ENCODE measurements at regions not wholly inside any gene's neighbourhood (a gene's known extent, or its start where the extent isn't known, plus 50 kb on each side); places are given as distances from the start of the nearest gene placed in this dataset.

DNA sequence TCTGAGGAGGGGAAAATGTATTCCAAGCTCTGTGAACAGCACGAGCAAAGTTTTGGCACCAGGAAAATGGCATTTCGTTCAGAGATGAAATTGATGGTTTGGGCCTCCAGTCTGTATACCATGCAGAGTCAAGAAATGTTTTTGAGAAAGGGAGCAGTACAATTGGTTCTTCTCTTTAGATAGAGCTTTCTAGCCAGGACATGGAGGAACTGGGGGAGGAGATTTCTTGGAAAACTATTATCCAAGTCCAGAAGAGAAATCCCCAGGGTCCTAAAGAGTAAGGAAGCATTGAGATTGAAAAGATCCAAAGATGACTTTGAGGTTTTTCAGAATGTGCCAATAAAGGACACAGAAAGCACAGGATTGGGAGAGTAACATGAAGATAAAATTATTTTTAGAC, 432.4 kb downstream of the TNS1 start:
- DNase-seq, result no peak

GRCh38 chr2:217568289-217568971, 434.4 kb downstream of the TNS1 start:
- DNase-seq, result peak; percentile 90

GRCh38 chr2:217563565-217563964, 439.2 kb downstream of the TNS1 start:
- no peak for DNase-seq

DNA sequence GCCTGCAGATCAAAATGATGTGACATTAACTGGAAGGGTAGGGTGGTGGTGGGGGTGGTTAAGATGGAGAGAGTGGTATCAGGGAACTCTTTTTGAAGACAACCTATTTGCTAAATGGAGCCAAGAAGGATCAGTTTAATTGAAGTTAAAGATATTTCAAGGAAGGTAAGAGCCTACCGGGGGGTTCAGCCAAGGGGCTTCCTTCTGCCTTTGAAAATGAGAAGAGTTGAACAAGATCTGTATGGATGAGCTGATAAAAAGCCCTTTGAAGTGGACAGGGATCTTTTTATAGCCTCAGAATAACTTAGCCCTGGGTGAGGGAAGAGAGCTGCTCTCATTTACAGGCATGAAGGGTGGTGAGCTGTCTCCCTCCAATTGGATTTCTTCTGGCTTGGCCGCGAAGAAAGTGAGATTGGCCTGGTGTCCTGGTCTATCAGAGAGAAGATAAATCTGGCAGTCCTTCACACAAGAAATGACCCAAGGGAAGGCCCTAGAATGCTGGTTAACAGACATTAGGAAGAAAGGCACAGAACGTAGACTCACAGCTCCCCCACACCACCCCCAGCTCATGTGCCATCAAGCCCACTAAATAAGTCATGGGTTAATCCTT, 439.8 kb downstream of the TNS1 start:
- no peak for DNase-seq

GRCh38 chr2:217559084-217559483, 443.7 kb downstream of the TNS1 start:
- no peak for DNase-seq

DNA sequence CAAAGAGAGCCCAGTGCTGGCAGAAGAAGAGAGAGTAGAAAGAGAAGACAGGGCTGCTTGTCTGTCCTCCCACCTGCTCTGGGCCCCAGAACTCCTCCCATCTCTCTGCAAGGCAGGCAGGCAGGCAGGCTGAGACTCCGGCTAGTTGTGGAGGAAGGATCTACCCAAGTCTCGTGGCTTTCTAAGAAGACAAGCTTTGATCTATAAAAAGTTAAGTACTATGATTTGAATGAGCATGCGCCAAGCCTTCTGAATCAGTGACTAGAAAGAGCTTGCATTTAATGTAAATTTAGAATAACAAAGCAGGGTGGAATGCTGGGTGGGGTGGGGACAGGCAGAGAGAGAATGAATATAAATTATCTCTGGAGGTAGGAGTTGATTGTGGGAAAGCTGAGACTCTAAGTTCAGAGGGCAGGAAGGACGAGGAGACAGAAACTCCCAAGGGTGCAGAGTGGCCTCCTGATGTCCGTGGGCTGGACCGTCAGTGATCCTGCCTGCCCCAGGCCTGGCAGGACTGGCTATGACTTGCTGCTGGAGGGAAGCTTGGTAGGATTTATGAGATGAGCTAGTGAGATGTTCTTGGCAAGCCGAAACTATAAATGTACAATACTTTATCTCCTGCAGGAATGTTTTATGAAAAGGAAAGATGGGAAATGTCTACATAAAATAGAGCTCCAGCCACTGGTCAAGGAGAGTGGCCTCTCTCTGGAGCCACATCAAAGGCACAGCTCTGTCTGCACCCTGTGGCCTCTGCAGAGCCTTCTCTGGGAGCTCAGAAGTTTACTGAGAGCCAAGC, 447.5 kb downstream of the TNS1 start:
- DNase-seq, result peak; percentile 40

DNA sequence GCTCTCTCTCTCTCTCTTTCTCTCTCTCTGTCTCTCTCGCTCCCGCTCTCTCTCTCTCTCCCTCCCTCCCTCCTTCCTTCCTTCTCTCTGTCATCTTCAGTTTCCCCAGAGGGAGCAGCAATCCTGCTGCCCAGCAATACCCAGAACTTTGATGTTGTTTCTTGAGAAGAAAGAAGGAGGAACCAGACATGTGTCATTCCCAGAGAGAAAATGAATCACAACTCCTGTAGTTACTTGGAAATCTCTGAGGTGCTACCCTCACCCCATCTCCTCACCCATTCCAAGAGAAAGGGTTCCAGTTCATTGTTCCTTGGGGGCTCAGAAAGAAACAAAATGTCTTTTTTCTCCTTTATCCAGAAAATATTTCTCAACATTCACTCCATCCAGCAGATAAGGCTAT, 449.1 kb downstream of the TNS1 start:
- no peak for DNase-seq

DNA sequence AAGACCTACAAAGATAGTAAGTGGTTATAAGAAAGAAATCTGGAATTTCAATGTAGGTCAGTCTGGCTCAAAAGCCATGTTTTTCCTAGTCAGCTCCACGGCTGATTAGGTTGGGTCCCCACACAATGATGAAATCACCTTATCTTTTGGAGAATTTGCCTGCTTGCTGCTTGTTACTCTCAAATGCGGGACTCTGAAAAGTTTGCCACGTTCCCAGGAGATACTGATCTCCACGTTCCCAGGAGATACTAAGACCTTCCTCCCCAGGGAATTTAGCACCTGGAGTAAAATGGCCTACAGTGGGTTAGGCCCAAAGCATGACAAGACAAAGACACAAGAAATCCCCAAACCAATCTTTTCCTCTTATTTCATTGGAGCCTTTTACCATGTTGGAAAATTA, 449.6 kb downstream of the TNS1 start:
- no peak for DNase-seq

DNA sequence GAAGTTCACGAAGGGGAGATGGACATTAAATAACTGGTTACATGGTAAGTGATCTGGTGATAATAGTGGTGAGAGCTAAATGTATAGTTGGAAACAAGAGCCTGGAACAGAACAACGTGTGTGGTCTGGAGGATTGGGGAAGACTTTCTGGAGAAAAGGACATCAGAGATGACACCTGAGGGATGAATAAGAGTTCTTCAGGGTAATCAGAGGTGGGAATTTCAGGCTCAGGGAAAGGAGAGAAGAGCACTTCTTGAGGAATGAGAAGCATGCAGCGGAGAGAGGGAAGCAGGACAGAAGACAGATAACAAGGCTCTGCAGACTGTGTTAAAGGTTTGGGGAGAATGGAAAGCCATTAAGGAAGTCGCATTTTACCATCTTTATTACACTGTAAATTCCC, 450.7 kb downstream of the TNS1 start:
- peak; percentile 19 for DNase-seq

DNA sequence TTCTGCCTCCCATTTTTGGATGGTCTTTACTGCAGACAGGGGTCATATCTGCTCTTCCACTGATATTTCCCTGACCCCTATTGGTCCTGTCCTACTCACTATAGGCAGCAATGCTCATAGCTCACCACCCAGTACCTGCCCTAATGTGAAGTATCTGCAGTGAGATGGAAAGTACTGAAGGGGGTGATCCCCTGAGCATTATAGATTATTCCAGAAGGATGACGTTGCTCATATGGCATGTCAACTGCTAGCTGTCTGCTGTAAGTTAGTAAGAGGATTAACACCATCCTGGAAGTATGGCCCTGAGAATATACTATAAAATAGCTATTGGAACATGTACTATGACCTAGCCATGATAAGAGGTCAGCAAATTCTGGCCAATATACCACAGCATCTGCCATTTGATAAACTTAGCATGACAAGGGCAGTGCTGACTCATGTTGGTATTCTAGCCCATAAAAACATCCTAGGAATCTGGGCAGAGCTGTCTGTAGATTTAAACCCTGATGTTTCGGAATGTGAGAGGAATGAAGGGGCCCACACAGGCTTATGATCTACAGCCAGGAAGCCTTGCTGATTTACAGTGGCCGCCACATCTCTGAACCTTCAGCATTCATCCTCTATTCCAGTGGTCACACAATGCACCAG, 451.4 kb downstream of the TNS1 start:
- DNase-seq, result peak; percentile 87

DNA sequence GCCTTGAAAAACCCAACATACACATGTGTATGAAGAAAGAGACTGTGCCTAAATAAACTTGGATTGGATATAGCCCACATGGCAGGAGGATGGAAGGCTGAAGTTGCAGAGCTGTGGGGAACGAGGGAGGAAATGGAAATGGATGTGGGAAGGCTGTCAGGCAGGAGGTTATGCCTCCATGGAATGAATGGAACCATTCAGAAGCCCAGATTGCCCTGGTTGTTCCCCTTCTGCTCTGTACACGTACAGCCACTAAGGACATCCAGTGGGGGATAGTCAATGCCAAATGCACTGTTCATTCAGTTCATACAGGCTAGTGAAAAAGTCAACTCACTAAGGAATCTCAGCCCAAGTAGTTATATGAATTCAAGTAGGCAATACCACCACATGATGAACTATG, 463.7 kb downstream of the TNS1 start:
- no peak for DNase-seq

GRCh38 chr2:217538719-217539118, 464.1 kb downstream of the TNS1 start:
- DNase-seq, result no peak

DNA sequence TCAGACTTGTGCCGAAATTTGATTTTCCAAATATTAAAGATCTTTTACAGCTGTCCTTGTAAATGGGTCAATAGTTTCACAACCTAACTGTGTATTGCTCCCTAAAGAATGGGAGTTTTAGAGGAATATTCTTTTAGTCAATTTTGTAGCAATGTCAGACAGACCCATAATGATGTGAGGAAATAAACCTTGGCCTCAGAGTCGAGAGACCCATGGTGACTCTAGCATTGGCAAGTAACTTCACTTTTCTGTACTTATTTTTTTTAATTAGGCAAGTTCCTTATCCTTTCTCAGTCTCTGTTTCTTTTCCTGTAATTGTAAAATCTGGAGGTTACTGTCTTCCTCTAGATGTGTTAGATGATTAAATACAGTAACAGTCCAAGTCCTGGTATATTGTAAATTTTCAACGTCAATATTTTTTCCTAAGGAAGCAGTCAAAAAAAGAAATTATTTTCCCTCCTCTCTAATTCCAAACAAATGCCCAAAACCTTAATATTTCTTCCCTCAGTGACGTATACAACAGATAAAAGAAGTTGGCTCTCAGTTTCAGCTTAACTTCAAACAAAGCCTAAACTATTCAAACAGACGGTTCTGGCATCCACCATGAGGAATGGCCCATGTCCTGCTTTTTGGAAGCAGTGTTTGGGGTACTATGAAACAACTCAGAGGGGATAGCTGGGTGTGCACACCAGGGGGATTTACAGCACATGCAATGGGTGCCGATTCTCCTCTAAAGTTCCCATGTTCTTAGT, 466.7 kb downstream of the TNS1 start:
- DNase-seq, result no peak

DNA sequence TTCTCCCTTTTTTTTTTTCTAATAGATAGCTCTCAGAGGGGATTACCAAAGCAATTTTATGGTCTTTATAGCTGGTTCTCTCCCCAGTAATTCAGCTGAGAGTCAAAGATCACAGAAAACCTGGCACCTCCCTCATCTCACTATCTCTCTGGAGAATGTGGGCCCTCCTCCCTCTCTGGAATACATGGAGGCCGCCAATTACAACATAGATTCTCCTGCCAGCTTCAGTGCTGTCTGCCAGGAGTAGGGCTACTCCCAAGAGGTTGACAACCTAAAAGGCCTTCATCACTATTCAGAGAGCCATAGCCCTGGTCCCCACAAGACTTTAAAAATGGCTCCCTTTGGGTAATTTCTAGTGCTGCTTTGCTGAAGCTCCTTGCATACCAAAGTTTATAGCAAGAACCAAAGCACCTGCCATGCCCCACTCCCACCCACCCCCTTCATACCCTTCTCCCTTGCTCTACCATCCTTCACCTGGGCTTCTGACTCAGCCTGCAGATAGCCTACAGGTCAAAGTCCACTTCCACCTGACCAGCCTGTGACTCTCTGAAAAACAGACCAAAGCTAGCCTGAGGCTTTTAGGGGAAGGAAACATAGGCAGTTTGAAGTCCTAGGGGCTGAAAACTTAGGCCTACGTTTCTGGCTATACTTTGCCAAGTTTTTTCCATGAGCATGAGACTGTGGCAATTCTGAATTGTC, 472.3 kb downstream of the TNS1 start:
- DNase-seq, result no peak

DNA sequence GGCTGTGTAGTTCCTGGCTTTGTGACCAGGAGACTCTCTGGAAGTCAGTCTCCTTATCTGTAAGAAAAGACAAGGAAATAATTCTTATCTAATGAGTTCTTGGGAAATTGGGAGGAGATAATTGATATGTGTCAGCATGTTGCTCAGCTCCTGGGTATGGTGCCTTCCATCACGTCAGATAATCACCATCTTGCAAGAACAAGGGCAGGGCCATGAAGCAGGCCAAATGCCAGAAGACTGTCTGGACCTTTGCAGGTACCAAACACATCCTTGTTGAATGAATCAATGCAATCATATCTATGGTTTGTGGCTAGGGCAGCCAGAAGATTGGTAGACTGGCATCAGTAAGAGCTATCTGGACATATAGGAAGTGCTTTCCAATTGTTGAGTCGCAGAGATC, 473.5 kb downstream of the TNS1 start:
- DNase-seq, result no peak

DNA sequence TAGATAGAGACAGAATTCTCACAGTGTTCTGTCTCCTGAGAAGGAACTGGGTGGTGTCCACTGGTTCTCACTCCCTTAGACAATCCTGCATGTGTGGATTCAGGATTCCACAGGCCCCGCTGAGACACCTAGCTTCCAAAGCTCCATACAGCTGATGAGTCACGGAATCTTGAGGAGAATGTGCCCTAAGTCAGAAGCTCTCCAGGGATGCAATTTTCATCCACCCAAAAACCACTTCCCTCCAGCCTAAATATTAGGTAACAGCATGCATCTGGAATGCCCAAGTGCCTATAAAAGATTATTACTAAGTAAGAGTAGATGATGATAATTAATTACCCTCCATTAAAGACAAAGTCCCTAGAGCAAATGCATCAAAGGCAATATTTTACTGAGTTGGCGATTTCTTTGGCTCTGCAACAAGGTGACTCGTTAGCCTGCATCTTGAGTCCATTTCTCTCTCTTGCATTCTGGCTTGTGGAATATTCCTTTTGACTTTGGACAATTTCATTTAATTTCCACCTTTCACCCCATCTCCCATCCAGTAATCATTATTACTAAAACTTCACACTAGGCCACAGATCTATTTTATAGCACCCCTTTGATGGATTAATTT, 475.1 kb downstream of the TNS1 start:
- peak; percentile 91 for DNase-seq

- no peak for DNase-seq
These were observed 477.7 kb downstream of the TNS1 start for GRCh38 chr2:217525076-217525475.

DNA sequence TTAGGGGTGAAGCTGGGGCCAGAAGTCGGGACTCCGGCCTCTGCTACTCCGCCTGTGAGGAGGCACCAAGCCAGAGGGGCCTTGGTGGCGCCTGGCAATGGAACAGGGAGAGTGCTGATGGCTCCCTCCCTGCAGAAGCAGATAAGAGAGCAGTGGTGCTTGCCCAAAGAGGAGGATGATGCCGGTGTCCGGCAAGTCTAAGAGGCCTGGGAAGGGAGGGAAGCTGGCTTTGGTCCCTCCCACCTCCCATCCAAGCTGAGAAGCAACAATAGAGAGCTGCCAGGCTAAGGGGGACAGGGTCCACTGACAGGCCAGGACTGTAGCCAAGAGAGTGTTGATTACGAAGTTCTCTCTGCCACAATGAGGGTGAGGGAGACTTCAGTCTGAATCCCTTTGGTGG, 479.5 kb downstream of the TNS1 start:
- DNase-seq, result no peak

GRCh38 chr2:217521820-217522219, 481.0 kb downstream of the TNS1 start:
- no peak for DNase-seq

DNA sequence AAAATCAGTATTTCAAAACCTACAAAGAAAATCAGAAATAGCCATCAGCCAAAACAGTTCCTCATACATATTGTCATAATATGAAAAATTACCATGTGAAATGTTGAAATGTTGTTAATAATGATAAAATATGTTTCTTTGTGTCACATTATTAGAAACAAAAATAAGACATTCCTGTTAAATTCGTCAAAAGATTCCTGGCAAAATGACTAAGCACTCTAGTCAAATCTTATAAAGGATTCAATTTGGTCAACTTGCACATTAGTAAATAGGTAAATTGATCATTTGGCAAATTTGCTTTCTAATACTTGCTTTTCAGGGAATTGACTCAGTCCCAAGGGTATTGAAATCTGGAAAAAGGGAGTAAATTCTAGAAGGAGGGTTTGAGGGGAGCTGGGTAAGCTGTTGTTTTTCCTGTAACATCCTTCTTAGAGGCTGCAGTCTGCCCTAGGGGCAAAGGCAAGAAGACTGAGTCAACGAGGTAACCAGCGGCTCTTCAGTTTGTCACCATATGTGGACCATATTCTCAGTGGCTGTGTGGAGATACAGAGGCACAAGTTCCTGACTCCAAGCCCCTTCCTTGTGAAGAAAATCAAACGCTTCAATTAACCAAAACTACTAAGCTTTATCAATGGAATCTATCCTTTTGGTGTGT, 482.3 kb downstream of the TNS1 start:
- peak; percentile 48 for DNase-seq

DNA sequence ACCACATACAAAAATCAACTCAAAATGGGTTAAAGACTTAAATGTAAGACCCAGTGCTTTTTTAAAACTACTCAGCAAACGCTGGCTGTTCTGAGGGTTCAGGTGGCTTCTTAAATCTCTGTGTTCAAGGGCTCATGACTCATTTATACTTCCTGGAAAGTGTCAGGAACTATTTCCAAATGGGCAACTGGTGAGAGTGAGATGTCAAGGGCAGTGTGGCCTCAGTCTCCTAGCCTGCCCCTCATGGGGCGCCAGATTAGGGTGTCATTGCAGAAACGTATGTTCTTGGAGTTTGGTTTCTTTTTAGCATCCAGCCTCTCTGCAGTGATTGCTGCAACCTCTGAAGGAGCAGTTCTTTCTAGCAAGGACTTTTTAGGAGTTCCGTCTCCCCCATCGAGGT, 485.4 kb downstream of the TNS1 start:
- no peak for DNase-seq

Measured in fibroblast of skin of right quadriceps (primary cell).